HFF-Myc (cell line): ENCODE measurements at regions not wholly inside any gene's neighbourhood (a gene's known extent, or its start where the extent isn't known, plus 50 kb on each side); places are given as distances from the start of the nearest gene placed in this dataset.
"Not testable (repeated sequence)": the region's sequence is repeated elsewhere in the genome, so short reads cannot be mapped to it uniquely, and the experiment has no call there.

Experiments used
- DNase-seq: peaks from one replicate; pipeline ENCODE4 v3.0.0-alpha.2; 2011; ENCODE audit warnings: low read depth; ENCODE audit errors: extremely low read depth
- H3K4me3 ChIP-seq: replicated peaks from 2 replicates; pipeline ENCODE4 v1.5.1; 2011; ENCODE audit warnings: low read depth, mild to moderate bottlenecking, control low read depth, low read length
- CTCF ChIP-seq: IDR thresholded peaks from 2 replicates; pipeline ENCODE4 v1.5.1; 2012; ENCODE audit warnings: mild to moderate bottlenecking, low read depth, low read length, control low read depth; ENCODE audit errors: missing control alignments

- no peak for DNase-seq
- no peak overlapping the region for H3K4me3 ChIP-seq
- no peak for TF ChIP-seq CTCF
These were observed 1125.2 kb upstream of the CITED2 start for GRCh38 chr6:140499607-140500006.

GRCh38 chr6:140494321-140495108 is 1120.1 kb upstream of the CITED2 start:
- no peak for DNase-seq
- no peak for TF ChIP-seq CTCF
- H3K4me3 ChIP-seq: no peak overlapping the region

GRCh38 chr6:140493470-140493869 is 1119.0 kb upstream of the CITED2 start:
- not testable (repeated sequence) for H3K4me3 ChIP-seq, DNase-seq

GRCh38 chr6:140490081-140490480 is 1115.6 kb upstream of the CITED2 start:
- no peak overlapping the region for H3K4me3 ChIP-seq
- no peak for TF ChIP-seq CTCF
- DNase-seq: no peak

GRCh38 chr6:140487586-140487985 is 1113.1 kb upstream of the CITED2 start:
- TF ChIP-seq CTCF: no peak
- DNase-seq: no peak
- H3K4me3 ChIP-seq: no peak overlapping the region

GRCh38 chr6:140486450-140487361 is 1112.3 kb upstream of the CITED2 start:
- DNase-seq: no peak
- TF ChIP-seq CTCF: no peak
- H3K4me3 ChIP-seq: no peak overlapping the region

- DNase-seq: no peak
- H3K4me3 ChIP-seq: no peak overlapping the region
- TF ChIP-seq CTCF: no peak
These were observed 1111.4 kb upstream of the CITED2 start for GRCh38 chr6:140485740-140486449.
